H7 (cell line): ENCODE measurements at regions not wholly inside any gene's neighbourhood (a gene's known extent, or its start where the extent isn't known, plus 50 kb on each side); places are given as distances from the start of the nearest gene placed in this dataset.
A peak's percentile ranks its signal among the peaks of the same experiment; 100 is the strongest.

Source experiments
- DNase-seq: peaks from one replicate; pipeline ENCODE4 v3.0.0; 2012
- H3K27me3 ChIP-seq: 2 replicates; pipeline ENCODE4 v1.6.0; 2011; ENCODE audit warnings: mild to moderate bottlenecking, low read length; ENCODE audit not compliant: control insufficient read depth, insufficient read depth
- H3K36me3 ChIP-seq: replicated peaks from 2 replicates; pipeline ENCODE4 v1.5.1; 2011; ENCODE audit warnings: low read length; ENCODE audit not compliant: control insufficient read depth, insufficient read depth
- H3K4me3 ChIP-seq: 2 replicates; pipeline ENCODE4 v1.5.1; 2011; ENCODE audit warnings: low read depth, mild to moderate bottlenecking, control low read depth, low read length, moderate library complexity; ENCODE audit not compliant: insufficient read depth

DNA sequence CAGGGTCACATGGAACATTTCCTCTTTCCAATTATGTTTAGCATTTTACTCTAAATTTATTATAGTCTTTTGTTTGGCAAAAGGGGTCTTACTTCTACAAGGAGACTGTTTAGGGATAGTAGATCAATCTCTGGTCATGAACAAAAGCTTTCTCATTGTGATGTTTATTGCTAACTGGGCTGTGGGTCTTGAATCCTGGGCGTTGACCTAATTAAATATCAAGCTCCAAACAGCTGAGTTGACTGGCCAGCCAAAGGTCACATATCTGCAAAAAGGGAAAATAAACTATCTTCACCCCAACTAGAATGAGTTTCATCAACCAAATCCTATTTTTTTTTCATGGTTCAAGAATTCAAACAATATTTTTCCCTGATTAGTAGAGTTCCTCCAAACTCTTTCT lies 245.4 kb upstream of the TUT7 start:
- Histone ChIP-seq H3K27me3 (peaks cover 4% of the 10 kb centered on the region; the same call in 1 of the 2 replicates), H3K36me3 (no peaks in the 10 kb centered on the region), H3K4me3 (no peak overlapping the region)
- DNase-seq, result no peak

DNA sequence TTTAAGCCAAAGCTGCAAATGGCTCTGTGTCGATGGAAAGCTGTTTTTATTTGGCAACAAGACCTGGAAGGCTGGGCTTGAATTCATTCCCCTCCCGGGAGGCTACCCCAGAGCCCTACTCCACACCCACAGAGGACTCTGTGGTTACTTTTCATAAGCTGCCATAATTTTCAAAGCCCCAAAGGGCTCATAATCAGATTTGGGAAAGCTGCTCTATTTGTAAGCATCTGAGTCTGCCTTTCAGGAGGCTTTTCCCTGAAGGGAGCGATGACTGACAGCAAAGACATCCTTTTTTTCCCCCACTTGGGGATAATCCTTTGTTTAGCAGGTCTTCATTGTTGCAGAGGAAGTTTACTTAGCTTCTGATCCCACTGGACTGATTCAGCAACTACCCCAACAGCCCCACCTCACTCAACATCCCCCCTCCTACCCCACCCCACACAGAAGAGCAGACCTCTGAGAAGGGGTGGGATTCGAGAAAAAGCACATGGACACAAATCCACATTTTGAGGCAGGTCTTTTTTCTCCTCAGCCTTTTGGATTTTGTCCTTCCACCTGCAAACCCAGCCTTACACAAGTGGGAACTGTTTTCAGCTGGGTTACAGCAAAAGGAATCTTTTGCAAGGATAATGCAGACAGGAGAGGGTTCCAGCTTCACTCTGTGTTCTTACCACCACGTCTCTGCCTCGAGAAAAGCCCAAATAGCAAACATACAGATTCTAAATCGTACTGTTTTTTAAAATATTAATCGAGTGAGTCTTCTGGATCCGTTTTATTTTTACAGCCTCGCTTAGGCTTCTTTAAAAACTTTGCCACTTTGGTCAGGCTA lies 244.4 kb upstream of the TUT7 start:
- H3K27me3 ChIP-seq, result peaks cover 1% of the 10 kb centered on the region; the same call in 1 of the 2 replicates
- no peaks in the 10 kb centered on the region for H3K36me3 ChIP-seq
- no peak overlapping the region for H3K4me3 ChIP-seq
- no peak for DNase-seq

DNA sequence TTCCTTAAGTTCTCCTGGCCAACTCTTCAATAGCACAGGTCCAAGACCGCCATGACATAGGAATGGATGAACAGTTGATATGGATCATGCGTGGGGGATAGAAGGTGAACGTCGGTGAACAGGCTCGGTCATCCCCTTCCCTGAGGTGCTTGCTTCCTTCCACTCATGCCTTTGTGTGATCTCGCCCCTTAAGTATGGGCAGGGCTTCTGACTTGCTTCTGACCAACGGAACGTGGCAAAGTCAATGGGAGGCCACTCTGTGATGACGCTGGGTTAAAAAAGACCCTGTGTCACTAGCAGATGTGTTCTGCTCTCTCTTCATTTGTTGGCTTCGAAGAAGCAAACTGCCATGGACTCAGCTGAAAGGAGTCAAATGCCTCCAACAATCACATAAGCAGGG lies 240.5 kb upstream of the TUT7 start:
- no peak for DNase-seq
- no peaks in the 10 kb centered on the region; the same call in 1 of the 2 replicates for H3K27me3 ChIP-seq
- H3K36me3 ChIP-seq, result no peaks in the 10 kb centered on the region
- H3K4me3 ChIP-seq, result no peak overlapping the region

GRCh38 chr9:86591472-86591871 lies 237.3 kb upstream of the TUT7 start:
- no peaks in the 10 kb centered on the region for H3K27me3 ChIP-seq
- no peak overlapping the region for H3K4me3 ChIP-seq
- no peak for DNase-seq
- no peaks in the 10 kb centered on the region for H3K36me3 ChIP-seq

DNA sequence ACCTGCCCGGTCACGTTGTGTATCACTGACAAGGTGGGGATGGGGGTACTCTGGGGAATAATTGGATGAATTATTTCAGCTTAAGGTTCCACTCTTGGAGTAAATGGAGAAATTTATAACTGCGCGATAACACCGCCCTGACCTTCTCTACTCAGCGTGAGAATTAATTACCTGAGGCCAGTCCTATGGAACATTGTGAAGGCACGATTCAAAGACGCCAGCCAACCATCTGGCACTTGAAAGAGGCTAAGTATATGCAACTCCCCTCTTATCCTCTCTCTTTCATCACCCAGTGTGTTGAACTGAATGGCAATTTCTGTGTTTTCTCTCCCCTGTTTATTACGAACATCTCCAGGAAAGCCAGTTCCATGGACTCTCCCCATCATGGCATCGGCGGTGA lies 235.5 kb upstream of the TUT7 start:
- Histone ChIP-seq H3K4me3 (no peak overlapping the region), H3K36me3 (no peaks in the 10 kb centered on the region), H3K27me3 (no peaks in the 10 kb centered on the region)
- no peak for DNase-seq

DNA sequence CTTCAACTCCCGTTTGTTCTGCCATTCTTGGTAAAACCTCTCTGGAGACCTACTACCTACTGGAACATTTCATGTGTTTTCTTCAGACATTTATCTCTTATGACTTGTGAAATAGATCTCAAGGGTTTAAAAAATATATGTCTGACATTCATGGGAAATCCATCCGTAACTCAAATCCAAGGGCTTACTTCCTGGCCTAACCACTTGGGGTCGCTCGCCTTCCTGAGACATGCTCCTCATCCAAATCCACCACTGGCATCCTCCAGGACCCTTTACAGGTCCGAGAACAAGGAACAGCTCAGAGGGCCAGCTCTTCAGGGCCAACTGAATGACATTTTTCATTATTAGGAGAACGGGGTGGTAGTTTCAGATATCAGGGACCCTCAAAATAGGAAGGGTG lies 235.1 kb upstream of the TUT7 start:
- Histone ChIP-seq H3K27me3 (no peaks in the 10 kb centered on the region), H3K36me3 (no peaks in the 10 kb centered on the region), H3K4me3 (no peak overlapping the region)
- peak; percentile 41 for DNase-seq

DNA sequence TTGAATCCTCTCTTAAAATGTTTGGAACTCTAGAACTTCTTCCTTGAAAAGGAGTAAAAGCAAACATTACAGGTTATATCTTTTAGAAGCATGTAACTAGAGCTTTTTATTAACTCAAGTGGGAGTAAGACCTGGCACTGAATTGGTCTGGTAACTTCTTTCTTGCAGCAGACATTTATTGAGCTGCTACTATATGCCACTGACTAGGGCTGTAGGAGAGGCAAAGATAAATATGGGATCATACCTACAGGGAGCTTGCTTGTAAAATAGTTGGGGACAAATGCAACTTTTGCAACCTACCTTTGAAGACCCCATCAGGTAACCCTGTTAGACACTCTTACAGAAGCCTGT lies 231.9 kb upstream of the TUT7 start:
- no peak for DNase-seq
- Histone ChIP-seq H3K27me3 (no peaks in the 10 kb centered on the region), H3K4me3 (no peak overlapping the region), H3K36me3 (no peaks in the 10 kb centered on the region)

DNA sequence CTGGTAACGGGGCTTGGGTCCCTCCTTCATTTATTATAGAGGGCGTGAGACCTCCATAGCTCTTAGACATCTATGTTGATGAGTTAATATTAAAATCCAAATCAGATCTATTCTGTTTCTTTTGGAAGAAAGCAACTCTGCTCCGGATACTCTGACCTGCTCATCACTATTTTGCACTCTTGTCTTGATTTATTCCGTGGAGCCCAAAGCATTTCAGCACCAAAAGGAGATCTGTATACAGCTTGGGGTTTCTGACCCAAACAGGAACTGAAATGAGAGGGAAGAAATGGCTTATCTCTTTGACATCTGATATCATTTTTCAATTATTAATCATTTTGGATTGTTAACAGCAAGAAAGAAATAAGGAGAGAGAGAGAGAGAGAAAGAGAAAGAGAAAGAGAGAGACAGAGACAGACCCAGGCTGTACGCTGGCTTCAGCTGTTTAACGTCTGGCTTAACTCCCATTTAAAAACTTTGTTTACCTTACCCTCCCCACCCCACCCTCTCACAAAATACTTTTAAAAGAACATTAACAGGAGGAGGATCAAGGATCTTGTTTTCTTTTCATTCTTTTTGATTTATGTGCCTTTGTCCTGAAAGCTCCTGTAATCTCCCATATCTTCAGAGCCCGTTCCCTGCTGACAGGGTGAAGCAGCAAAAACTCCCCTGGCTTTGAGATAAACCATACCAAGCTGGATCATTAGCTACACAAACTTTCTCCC lies 231.4 kb upstream of the TUT7 start:
- no peaks in the 10 kb centered on the region for H3K27me3 ChIP-seq
- no peak overlapping the region for H3K4me3 ChIP-seq
- H3K36me3 ChIP-seq, result no peaks in the 10 kb centered on the region
- no peak for DNase-seq

- no peaks in the 10 kb centered on the region for H3K27me3 ChIP-seq
- DNase-seq, result no peak
- no peaks in the 10 kb centered on the region for H3K36me3 ChIP-seq
- no peak overlapping the region for H3K4me3 ChIP-seq
Measured at GRCh38 chr9:86580688-86581087, 226.5 kb upstream of the TUT7 start.

DNA sequence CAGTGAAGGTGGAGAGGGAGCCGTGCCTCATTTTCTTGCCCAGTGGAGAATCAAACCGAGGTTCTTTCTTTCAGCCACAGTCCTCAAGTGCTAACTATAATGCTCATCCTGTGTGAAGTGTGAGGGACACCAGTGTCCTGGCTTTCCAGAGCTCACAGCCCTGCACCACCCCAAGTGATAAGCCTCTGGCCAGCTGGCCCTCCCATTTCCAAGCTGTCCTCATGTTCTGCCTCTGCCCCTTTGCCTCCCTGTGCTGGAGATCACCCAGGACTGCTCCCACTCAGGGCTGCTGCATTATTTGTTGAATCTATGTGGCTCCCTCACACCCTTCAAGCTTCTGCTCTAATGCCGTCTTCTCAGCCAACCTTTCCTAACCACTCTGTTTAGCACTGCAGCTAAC lies 224.5 kb upstream of the TUT7 start:
- Histone ChIP-seq H3K4me3 (no peak overlapping the region), H3K36me3 (no peaks in the 10 kb centered on the region), H3K27me3 (no peaks in the 10 kb centered on the region)
- no peak for DNase-seq

- Histone ChIP-seq H3K36me3 (no peaks in the 10 kb centered on the region), H3K27me3 (no peaks in the 10 kb centered on the region), H3K4me3 (no peak overlapping the region)
- peak; percentile 35 for DNase-seq
Measured at GRCh38 chr9:86577420-86578333, 223.5 kb upstream of the TUT7 start.

DNA sequence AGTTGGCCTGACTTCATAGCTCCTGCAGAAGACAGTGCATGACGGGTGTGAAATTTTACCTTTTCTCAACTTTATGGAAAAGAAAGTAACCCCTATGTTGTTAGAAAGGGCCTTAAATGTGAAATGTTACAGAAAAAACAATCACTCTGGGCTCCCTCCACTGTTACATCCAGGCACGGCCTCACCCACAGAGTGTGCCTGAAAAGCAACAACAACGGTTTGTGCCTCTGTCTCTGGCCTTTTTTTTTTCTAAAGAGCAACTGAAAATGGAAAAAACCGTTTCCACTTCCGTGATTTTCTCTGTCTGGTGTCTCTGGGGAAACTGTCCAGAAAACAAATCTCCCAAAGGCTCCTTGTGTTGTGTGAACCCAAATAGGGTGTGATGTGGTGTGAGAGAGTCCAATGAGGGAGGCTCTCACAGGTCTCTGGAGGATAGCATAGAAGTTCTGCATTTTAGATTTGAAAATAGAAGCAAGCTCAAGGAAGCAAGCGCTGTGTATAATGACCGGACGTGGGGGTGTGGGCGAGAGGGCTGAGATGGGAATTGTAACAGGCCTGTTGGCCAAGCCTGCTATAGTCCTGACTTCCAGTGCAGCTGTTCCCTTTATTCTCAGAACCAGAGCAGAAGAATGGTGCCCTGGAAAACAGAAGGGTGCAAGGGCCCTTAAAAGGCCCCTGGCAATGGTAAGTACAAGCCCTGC lies 221.8 kb upstream of the TUT7 start:
- no peaks in the 10 kb centered on the region for H3K36me3 ChIP-seq
- no peaks in the 10 kb centered on the region for H3K27me3 ChIP-seq
- DNase-seq, result no peak
- no peak overlapping the region for H3K4me3 ChIP-seq

DNA sequence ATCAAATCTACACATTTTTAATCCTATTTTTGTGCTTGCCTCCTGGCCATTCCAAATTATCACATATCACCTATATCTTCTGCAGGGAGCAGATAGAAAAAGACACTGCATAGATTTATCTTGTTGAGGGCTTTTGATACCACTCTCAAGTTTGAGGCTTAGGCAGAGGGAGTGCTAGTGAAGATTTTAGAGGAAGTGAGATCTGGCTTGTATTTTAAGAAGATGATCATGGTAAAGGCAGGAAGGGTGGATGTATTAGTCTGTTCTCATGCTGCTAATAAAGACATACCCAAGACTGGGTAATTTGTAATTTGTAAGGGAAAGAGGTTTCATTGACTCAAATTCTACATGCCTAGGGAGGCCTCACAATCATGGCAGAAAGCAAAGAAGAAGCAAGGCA lies 220.9 kb upstream of the TUT7 start:
- Histone ChIP-seq H3K27me3 (no peaks in the 10 kb centered on the region), H3K36me3 (no peaks in the 10 kb centered on the region), H3K4me3 (no peak overlapping the region)
- DNase-seq, result no peak

- Histone ChIP-seq H3K4me3 (no peak overlapping the region), H3K27me3 (no peaks in the 10 kb centered on the region), H3K36me3 (no peaks in the 10 kb centered on the region)
- no peak for DNase-seq
Measured at GRCh38 chr9:86573886-86574285, 219.7 kb upstream of the TUT7 start.
